ENCODE measurements at regions not wholly inside any gene's neighbourhood (a gene's known extent, or its start where the extent isn't known, plus 50 kb on each side); places are given as distances from the start of the nearest gene placed in this dataset.
"Not testable (repeated sequence)": the region's sequence is repeated elsewhere in the genome, so short reads cannot be mapped to it uniquely, and the experiment has no call there.

GRCh38 chr12:97005174-97005573 lies 98.1 kb downstream of the NEDD1 start:
- no peak for DNase-seq

DNA sequence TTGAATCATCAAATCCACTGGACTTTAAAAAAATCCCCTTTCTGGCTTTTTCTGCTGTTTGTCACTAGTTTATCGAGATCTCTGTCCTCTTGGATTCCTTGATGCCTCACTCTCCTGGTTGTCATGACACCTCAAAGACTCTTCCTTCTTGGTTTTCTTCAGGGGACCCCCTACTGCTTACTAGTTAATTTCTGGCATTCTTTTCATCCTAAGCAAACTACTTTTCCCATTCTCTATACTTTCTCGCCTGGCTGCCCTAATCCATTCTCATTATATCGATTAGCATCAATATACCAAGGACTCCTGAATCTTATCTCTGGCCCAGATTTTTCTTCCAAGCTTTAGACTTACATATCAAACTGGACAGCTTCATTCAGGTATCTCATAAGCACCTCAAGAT lies 98.6 kb downstream of the NEDD1 start:
- no peak for DNase-seq

- DNase-seq = no peak
These were observed 99.5 kb downstream of the NEDD1 start for GRCh38 chr12:97006585-97006984.

GRCh38 chr12:97016163-97016562 lies 109.1 kb downstream of the NEDD1 start:
- no peak for DNase-seq

DNA sequence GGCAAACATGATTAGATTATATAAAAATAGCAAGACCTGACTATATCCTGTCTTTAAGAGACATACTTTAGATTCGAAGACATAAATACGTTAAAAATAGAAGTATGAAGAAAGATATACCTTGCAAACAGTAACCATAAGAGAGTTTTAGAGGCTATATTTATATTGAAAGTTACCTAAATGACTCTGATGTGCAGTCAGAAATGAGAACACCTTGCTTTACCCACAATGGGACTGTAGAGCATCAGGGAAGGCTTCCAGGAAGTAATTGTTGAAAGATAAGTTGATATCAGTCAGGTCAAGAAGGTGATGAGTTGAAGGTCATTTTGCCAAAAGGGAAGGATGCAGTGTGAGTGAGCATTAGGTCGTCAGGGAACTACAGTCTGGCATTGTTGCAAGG lies 110.2 kb downstream of the NEDD1 start:
- DNase-seq = no peak

DNA sequence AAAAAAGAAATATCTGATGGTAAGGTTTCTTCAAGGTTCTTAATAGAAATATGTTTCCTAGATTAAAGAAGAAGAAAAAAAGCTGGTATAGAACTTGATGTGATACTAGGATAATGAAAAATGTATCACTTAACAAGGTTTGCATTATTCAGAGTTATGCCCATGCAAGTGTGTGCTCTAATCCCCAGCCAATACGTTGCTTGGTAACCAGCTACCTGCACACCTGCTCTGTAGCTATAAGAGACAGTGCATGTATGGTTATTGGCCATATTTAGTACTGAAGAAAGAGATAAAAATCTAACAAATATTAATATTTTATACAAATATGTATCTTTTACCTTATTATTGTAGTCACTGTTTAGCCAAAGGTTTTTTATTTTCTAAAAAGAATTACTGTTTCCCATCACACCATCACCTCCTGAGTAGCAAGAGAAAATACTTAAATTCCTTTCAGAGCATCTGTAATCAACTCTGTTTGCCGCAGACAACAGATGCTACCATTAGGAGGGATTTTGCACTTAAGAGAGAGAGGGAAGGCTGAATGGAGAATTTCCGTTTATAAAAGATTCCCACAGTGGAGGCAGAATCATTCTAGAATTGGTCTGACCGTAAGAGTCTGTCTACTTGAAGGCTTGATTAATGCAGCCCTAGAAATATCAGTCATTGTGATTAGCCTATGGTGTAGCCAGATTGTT lies 115.6 kb downstream of the NEDD1 start:
- DNase-seq = no peak

DNA sequence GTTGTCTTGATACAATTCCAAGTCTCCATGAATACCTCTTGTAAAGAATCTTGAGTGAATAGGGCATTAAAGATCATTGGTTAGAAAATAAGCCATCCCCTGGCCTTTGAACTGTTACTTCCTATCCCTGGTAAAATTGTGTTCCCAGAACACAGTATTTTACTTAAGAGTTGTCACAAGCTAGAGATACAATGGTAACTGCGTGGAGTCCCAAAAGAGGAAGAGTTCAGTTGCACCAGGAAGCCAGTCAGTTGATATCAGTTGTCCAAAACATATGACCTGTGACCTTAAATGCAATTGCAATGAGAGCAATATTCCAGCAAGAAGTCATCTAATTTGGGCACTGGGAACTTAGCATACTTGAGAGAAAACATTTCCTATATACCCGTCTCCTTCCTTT lies 117.3 kb downstream of the NEDD1 start:
- DNase-seq = no peak

GRCh38 chr12:97026901-97027300 lies 119.8 kb downstream of the NEDD1 start:
- DNase-seq = no peak

DNA sequence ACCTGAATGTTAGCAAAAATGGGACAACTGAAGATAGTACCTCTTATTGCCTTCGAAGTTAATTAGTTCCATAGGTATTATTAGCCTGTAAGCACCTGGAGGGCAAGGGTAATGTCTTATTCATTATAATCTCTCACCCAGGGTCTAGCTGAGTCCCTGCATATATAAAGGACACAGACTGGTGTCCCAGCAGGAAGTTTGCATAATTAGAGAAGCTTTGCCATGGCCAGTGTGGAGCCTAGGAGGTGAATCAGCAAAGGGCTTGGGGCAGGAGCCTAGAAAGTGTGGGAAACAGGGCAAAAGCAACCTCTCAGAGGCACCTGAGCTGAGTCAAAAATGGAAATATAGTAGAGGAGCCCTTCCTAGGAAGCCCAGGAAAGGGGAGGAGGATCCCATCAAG lies 120.4 kb downstream of the NEDD1 start:
- DNase-seq = no peak

DNA sequence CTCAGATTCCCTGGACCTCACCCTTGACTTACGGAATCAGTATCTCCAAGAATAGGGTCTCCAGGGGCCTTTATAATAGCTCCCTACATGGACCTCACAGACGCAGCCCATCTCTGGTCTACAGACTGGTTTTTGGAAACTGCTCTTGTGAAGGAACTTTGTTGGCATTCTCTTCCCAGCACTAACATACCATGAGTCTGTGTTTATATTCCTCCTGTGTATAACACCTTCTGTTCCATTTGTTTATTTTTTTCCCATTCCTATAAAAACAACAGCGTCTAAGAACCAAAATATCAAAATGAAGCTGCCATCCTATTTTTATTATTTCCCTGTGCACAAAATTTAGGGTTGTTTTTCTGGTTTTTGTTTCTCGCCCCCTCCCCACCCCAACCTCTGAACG lies 131.1 kb downstream of the NEDD1 start:
- DNase-seq = no peak

- no peak for DNase-seq
These were observed 131.8 kb downstream of the NEDD1 start for GRCh38 chr12:97038834-97039233.

GRCh38 chr12:97046901-97047300 lies 139.8 kb downstream of the NEDD1 start:
- no peak for DNase-seq

DNA sequence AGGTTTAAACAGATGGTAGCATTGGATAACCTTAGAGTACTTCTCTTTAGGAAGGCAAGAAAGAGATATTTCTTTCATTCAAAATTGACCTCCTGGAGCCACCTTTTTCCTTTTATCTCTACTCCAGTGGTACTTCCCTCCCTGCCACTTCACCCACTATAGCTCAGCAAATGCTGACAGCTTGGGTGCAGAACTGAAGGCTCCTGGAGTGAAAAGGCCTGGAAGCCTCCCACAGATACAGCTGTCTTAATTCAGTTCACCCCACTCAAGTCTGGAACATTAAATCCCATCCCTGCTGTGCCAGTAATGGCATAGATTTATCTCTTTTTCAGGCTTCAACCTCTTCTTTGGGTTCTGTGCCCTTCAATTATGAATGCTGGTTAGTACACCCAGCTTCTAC lies 140.3 kb downstream of the NEDD1 start:
- no peak for DNase-seq

DNA sequence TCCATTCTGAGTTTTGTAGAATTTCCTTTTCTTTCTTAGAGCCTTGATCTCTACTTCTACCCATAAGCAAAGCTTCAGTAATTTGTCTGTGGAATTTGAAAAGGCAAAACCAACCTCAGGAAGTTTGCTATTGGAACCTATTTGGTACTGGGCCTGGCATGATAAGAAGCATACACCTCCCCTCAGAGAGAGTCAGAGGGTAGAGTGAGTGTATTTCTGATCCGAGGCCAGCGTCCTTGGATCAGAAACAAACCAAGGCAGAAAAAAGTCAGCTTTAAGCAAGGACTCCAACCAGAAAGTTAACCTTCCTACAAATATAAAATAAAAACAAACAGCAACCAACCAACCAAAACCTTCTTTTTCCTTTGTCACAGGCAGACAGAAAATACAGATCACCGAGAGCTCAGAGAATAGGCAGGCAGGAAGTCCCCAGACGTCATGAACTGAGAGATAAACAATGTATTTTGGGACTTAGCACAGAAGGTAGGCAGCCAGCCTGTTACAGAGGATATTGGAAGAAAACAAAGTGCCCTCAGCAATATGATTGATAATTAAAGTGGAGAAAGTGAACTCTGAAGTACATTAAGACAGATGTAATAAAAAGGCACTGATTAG lies 141.5 kb downstream of the NEDD1 start:
- no peak for DNase-seq

GRCh38 chr12:97050509-97050908 lies 143.5 kb downstream of the NEDD1 start:
- no peak for DNase-seq

DNA sequence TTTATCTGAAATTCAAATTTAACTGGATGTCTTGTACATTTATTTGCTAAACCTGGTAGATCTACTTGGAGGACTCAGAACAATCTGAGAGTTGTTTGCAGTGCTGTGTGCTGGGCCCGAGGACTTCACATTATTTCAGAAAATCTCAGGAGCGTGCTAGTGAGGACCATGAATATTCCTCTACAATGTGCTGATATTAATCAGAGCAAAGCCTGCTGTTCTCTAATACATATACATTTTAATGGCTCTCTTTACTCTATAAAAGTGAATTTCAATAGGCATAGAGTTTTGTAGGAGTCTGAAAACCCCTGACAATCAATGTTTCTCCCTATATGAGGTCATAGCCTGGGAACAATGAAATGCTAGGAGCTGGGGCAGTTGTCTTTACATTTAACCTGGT lies 144.3 kb downstream of the NEDD1 start:
- DNase-seq = no peak

GRCh38 chr12:97061171-97061570 lies 154.1 kb downstream of the NEDD1 start:
- DNase-seq = no peak

- DNase-seq = no peak
These were observed 156.4 kb downstream of the NEDD1 start for GRCh38 chr12:97063292-97063935.

GRCh38 chr12:97075161-97075933 lies 168.3 kb downstream of the NEDD1 start:
- no peak for DNase-seq

GRCh38 chr12:97075934-97076630 lies 169.0 kb downstream of the NEDD1 start:
- no peak for DNase-seq

- DNase-seq = not testable (repeated sequence)
These were observed 169.9 kb downstream of the NEDD1 start for GRCh38 chr12:97076912-97077311.

- no peak for DNase-seq
These were observed 175.0 kb downstream of the NEDD1 start for GRCh38 chr12:97082029-97082428.

DNA sequence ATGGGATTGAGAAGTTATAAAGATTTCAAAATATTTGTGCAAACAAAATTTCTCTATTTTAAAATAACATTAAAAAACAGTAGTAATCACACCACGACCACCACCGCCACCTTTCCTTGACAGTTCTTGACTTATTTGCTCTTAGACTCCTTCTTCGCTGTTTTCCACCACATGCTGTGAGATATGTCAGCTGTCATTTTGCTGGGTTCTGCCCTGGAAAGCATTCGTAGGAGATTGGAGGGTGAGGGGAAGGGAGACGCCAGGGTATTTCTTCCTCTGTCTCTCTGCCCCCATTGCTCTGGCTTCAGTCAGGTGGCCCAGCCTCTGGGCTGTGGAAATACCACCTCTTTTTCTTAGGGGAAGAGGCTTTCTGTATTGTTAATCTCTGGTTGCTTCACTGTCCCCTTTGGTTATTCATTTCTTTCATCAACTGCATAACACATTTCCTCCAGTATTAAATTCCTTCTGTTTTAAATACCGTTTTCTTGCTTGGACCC lies 186.2 kb downstream of the NEDD1 start:
- DNase-seq = no peak
